Esophagus squamous epithelium (tissue), 4 donors: ENCODE measurements at regions not wholly inside any gene's neighbourhood (a gene's known extent, or its start where the extent isn't known, plus 50 kb on each side); places are given as distances from the start of the nearest gene placed in this dataset.

Experiments
- POLR2A ChIP-seq, 4 donors: fragments of 450-650 bp; IDR thresholded peaks; one replicate each; pipeline ENCODE4 v1.6.1; 2017; ENCODE audit warnings: antibody characterized with exemption in 4 of 4, mild to moderate bottlenecking in 4 of 4, moderate library complexity in 3 of 4
- TF ChIP-seq, protein P1 (sequence below), 6 experiments: fragments of 450-650 bp in 4 of 6; fragments of 200-600 bp in 2 of 6; sonication (generic) in 2 of 6; IDR thresholded peaks; one replicate each; pipeline ENCODE4 v1.5.1; 2016 to 2019; ENCODE audit warnings: antibody characterized with exemption in 6 of 6, mild to moderate bottlenecking in 4 of 6, moderate library complexity in 4 of 6

DNA sequence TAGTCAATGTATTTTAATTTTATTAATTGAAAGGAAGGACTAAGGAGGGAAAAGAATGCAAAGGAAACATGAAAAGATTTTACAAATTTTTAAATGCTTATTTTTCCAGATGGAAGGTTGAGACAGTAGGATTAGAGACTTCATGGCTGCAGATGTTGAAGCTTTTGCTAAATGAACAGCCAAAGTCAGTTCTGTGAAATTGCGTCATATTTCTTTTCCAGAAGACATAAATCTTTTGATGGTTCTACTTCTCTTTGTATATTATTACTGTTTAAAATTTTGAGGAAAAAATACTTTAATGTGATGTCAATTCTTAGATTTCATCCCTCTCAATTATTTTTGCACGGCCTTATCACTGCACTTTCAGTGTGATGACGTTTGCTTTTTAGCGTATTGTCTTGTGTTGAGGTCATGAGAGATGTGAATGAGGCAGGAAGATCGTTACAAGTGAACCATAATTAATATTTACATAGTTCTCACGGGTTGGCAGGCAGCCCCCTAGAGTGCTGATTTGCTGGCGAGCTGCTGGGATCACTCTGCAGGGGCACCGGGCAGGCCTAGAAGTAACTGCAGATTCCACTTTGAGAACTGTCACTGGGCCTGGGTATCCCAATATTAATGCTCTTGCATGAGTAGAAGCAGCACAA, 158.1 kb downstream of the TBXT start:
- no peak for TF ChIP-seq POLR2A (IDR thresholded peaks at IDR 0.05)
- TF ChIP-seq, protein P1, sequence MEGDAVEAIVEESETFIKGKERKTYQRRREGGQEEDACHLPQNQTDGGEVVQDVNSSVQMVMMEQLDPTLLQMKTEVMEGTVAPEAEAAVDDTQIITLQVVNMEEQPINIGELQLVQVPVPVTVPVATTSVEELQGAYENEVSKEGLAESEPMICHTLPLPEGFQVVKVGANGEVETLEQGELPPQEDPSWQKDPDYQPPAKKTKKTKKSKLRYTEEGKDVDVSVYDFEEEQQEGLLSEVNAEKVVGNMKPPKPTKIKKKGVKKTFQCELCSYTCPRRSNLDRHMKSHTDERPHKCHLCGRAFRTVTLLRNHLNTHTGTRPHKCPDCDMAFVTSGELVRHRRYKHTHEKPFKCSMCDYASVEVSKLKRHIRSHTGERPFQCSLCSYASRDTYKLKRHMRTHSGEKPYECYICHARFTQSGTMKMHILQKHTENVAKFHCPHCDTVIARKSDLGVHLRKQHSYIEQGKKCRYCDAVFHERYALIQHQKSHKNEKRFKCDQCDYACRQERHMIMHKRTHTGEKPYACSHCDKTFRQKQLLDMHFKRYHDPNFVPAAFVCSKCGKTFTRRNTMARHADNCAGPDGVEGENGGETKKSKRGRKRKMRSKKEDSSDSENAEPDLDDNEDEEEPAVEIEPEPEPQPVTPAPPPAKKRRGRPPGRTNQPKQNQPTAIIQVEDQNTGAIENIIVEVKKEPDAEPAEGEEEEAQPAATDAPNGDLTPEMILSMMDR (IDR thresholded peaks at IDR 0.05) = no peak
